ENCODE measurements at regions not wholly inside any gene's neighbourhood (a gene's known extent, or its start where the extent isn't known, plus 50 kb on each side); places are given as distances from the start of the nearest gene placed in this dataset.

- Histone ChIP-seq H3K9me3 (no peaks in the 10 kb centered on the region), H3K4me1 (no peaks in the 10 kb centered on the region), H3K4me3 (no peak overlapping the region), H3K27me3 (no peaks in the 10 kb centered on the region), H3K27ac (no peak overlapping the region), H3K36me3 (no peaks in the 10 kb centered on the region)
- DNase-seq (ENCODE audit: low spot score in 2 of 2), result no peak
- no peak for TF ChIP-seq POLR2AphosphoS5 (IDR thresholded peaks at IDR 0.05)
- TF ChIP-seq POLR2A (IDR thresholded peaks at IDR 0.05), result no peak
- TF ChIP-seq, protein P1, sequence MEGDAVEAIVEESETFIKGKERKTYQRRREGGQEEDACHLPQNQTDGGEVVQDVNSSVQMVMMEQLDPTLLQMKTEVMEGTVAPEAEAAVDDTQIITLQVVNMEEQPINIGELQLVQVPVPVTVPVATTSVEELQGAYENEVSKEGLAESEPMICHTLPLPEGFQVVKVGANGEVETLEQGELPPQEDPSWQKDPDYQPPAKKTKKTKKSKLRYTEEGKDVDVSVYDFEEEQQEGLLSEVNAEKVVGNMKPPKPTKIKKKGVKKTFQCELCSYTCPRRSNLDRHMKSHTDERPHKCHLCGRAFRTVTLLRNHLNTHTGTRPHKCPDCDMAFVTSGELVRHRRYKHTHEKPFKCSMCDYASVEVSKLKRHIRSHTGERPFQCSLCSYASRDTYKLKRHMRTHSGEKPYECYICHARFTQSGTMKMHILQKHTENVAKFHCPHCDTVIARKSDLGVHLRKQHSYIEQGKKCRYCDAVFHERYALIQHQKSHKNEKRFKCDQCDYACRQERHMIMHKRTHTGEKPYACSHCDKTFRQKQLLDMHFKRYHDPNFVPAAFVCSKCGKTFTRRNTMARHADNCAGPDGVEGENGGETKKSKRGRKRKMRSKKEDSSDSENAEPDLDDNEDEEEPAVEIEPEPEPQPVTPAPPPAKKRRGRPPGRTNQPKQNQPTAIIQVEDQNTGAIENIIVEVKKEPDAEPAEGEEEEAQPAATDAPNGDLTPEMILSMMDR (IDR thresholded peaks at IDR 0.05), result no peak
- intact Hi-C loops (cut with DNase I; ENCODE audit: low total_unique reads), result no loop called here
These were observed 449.2 kb upstream of the SLC10A2 start for GRCh38 chr13:103515410-103515809.

DNA sequence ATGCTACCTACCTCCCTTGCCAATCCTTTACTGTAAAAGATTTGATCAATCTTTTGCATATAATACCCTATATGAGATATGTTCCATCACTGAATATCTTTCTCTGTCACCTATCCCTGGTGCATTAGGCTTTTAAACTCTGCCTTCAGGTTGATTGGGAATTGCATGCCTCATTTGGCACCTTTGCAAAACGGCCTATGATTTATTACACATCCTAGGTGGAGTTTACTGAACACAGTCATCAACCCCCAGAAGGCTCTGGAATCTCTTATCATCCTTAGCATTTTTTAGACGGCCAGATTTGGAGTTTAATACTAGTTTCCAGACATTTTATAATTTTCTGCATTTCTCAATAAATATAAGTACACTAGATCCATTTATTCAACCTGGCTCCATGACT is 448.4 kb upstream of the SLC10A2 start:
- Histone ChIP-seq H3K36me3 (no peaks in the 10 kb centered on the region), H3K4me3 (no peak overlapping the region), H3K9me3 (no peaks in the 10 kb centered on the region), H3K4me1 (no peaks in the 10 kb centered on the region), H3K27me3 (no peaks in the 10 kb centered on the region), H3K27ac (no peak overlapping the region)
- no peak for DNase-seq (ENCODE audit: low spot score in 2 of 2)
- TF ChIP-seq, protein P1 (IDR thresholded peaks at IDR 0.05), result no peak
- intact Hi-C loops (cut with DNase I; ENCODE audit: low total_unique reads), result no loop called here

GRCh38 chr13:103514188-103514587 is 448.0 kb upstream of the SLC10A2 start:
- no peak overlapping the region for H3K27ac ChIP-seq
- TF ChIP-seq POLR2AphosphoS5 (IDR thresholded peaks at IDR 0.05) (no peak), POLR2A (IDR thresholded peaks at IDR 0.05) (no peak)
- TF ChIP-seq, protein P1 (IDR thresholded peaks at IDR 0.05), result no peak
- no peaks in the 10 kb centered on the region for H3K4me1 ChIP-seq
- intact Hi-C loops (cut with DNase I; ENCODE audit: low total_unique reads), result no loop called here
- H3K9me3 ChIP-seq, result no peaks in the 10 kb centered on the region
- no peaks in the 10 kb centered on the region for H3K27me3 ChIP-seq
- no peak for DNase-seq (ENCODE audit: low spot score in 2 of 2)
- H3K36me3 ChIP-seq, result no peaks in the 10 kb centered on the region
- H3K4me3 ChIP-seq, result no peak overlapping the region

DNA sequence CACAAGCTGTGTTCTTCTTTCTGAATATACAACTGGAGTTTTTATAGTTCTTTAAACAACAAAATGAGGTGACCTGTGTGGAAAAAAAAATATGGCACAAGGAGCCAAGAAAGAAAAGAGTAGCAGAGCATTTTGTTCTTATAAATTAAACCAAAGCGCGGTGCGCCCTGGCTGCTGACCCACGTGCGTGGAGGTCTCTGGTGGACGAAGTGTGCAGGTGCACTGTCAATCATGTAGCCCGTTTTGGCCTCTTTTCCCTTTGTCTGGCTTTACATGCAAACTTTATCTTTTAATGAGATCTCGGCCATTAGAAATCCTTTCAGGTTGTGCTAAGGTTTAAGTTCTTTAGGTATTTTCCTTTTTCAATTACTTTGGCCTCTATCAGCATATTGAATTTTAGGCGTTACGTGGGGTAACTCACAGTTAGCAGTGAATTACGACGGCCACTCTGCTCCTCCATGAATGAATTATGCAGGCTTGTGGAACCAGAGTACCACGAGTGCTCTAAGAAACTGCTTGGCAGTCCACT is 443.9 kb upstream of the SLC10A2 start:
- Histone ChIP-seq H3K9me3 (no peaks in the 10 kb centered on the region), H3K27ac (no peak overlapping the region), H3K36me3 (no peaks in the 10 kb centered on the region), H3K4me3 (no peak overlapping the region), H3K27me3 (no peaks in the 10 kb centered on the region), H3K4me1 (no peaks in the 10 kb centered on the region)
- no peak for DNase-seq (ENCODE audit: low spot score in 2 of 2)
- intact Hi-C loops (cut with DNase I; ENCODE audit: low total_unique reads), result no loop called here
- TF ChIP-seq POLR2A (IDR thresholded peaks at IDR 0.05) (no peak), POLR2AphosphoS5 (IDR thresholded peaks at IDR 0.05) (no peak)
- TF ChIP-seq, protein P1 (IDR thresholded peaks at IDR 0.05), result no peak

- intact Hi-C loops (cut with DNase I; ENCODE audit: low total_unique reads), result no loop called here
- TF ChIP-seq POLR2A (IDR thresholded peaks at IDR 0.05) (no peak), POLR2AphosphoS5 (IDR thresholded peaks at IDR 0.05) (no peak)
- TF ChIP-seq, protein P1 (IDR thresholded peaks at IDR 0.05), result no peak
These were observed 431.2 kb upstream of the SLC10A2 start for GRCh38 chr13:103497404-103497803.

More at GRCh38 chr13:103497404-103497803, 431.2 kb upstream of the SLC10A2 start:
- Histone ChIP-seq H3K4me3 (no peak overlapping the region), H3K9me3 (peaks cover 0 to 17% of the 10 kb centered on the region in 2 donors), H3K36me3 (no peaks in the 10 kb centered on the region), H3K27me3 (no peaks in the 10 kb centered on the region), H3K4me1 (no peaks in the 10 kb centered on the region), H3K27ac (no peak overlapping the region)
- DNase-seq (ENCODE audit: low spot score in 2 of 2), result no peak

Measured in breast epithelium (tissue), 4 donors.